ENCODE measurements at regions not wholly inside any gene's neighbourhood (a gene's known extent, or its start where the extent isn't known, plus 50 kb on each side); places are given as distances from the start of the nearest gene placed in this dataset.
"Not testable (repeated sequence)": the region's sequence is repeated elsewhere in the genome, so short reads cannot be mapped to it uniquely, and the experiment has no call there.

GRCh38 chr9:138174954-138175353, 297.4 kb downstream of the CACNA1B start:
- H3K9me3 Mint-ChIP-seq: not testable (repeated sequence)

DNA sequence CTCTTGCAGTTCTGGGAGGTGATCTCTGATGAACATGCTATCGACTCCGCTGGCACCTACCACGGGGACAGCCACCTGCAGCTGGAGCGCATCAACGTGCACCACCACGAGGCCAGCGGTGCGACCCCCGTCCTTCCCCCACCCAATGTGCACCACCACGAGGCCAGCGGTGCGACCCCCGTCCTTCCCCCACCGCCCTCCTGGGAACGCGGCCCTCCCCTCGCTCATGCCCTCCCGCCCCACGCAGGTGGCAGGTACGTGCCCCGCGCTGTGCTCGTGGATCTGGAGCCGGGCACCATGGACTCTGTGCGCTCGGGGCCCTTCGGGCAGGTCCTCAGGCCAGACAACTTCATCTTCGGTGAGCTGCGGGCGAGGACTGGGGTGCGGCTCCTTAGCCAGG, 297.8 kb downstream of the CACNA1B start:
- H3K4me1 Mint-ChIP-seq; H3K27ac Mint-ChIP-seq (ENCODE audit: unreplicated experiment); H3K36me3 Mint-ChIP-seq (ENCODE audit: low read depth); H3K9me3 Mint-ChIP-seq; H3K27me3 Mint-ChIP-seq (ENCODE audit: low read depth); H3K4me3 Mint-ChIP-seq; DNase-seq (ENCODE audit: low read depth, low spot score): not testable (repeated sequence)

More at GRCh38 chr9:138174954-138175353, 297.4 kb downstream of the CACNA1B start:
- H3K4me1 Mint-ChIP-seq; H3K36me3 Mint-ChIP-seq (ENCODE audit: low read depth); H3K4me3 Mint-ChIP-seq; DNase-seq (ENCODE audit: low read depth, low spot score); H3K27ac Mint-ChIP-seq (ENCODE audit: unreplicated experiment); H3K27me3 Mint-ChIP-seq (ENCODE audit: low read depth): not testable (repeated sequence)

DNA sequence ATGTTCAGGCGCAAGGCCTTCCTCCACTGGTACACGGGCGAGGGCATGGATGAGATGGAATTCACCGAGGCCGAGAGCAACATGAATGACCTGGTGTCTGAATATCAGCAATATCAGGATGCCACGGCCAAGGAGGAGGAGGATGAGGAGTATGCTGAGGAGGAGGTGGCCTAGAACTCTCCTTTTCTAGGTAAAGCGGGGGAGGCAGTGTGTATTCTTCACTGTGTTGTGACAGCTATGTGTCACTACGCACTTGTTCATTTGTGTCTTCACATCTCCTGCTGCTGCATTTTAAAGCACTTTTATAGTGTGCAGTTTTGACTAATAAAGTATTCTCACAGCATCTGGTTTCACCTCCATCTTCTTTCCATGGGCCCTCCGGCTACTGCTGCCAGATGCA, 299.5 kb downstream of the CACNA1B start:
- H3K27me3 Mint-ChIP-seq (ENCODE audit: low read depth): peaks cover 16% of the 10 kb centered on the region

DNA sequence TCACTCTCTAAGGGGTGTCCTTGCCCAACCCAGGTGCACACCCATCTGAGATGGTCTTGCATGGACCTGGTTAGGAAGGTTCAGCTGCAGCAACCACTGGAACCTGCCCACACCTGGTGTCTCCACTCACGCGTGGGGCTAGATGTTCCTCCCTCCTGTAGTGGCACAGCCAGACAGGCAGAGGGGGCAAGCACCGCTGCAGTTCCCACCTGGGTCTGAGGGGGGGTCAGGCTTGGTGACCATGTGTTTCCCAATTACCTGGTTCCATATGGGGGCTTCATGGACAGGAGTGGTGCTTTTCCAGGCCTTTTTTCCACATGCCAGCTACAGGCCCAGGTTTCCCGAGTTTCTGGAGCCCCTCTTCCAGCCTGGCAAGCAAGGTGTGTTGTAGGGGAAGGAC, 301.4 kb downstream of the CACNA1B start:
- not testable (repeated sequence) for DNase-seq (ENCODE audit: low read depth, low spot score); H3K4me1 Mint-ChIP-seq; H3K27ac Mint-ChIP-seq (ENCODE audit: unreplicated experiment); H3K36me3 Mint-ChIP-seq (ENCODE audit: low read depth); H3K9me3 Mint-ChIP-seq; H3K4me3 Mint-ChIP-seq
- H3K27me3 Mint-ChIP-seq (ENCODE audit: low read depth): peaks cover 28% of the 10 kb centered on the region

More for the DNA sequence above, 299.5 kb downstream of the CACNA1B start:
- not testable (repeated sequence) for DNase-seq (ENCODE audit: low read depth, low spot score); H3K4me1 Mint-ChIP-seq; H3K9me3 Mint-ChIP-seq; H3K4me3 Mint-ChIP-seq; H3K27ac Mint-ChIP-seq (ENCODE audit: unreplicated experiment); H3K36me3 Mint-ChIP-seq (ENCODE audit: low read depth)

GRCh38 chr9:138179671-138180070, 302.1 kb downstream of the CACNA1B start:
- H3K36me3 Mint-ChIP-seq (ENCODE audit: low read depth); H3K27ac Mint-ChIP-seq (ENCODE audit: unreplicated experiment); H3K4me3 Mint-ChIP-seq; DNase-seq (ENCODE audit: low read depth, low spot score); H3K4me1 Mint-ChIP-seq; H3K9me3 Mint-ChIP-seq: not testable (repeated sequence)
- H3K27me3 Mint-ChIP-seq (ENCODE audit: low read depth): peaks cover 28% of the 10 kb centered on the region

- H3K27me3 Mint-ChIP-seq (ENCODE audit: low read depth): peaks cover 32% of the 10 kb centered on the region
- H3K36me3 Mint-ChIP-seq (ENCODE audit: low read depth); H3K4me3 Mint-ChIP-seq; H3K9me3 Mint-ChIP-seq; H3K4me1 Mint-ChIP-seq; DNase-seq (ENCODE audit: low read depth, low spot score); H3K27ac Mint-ChIP-seq (ENCODE audit: unreplicated experiment): not testable (repeated sequence)
Measured at GRCh38 chr9:138181963-138182362, 304.4 kb downstream of the CACNA1B start.

DNA sequence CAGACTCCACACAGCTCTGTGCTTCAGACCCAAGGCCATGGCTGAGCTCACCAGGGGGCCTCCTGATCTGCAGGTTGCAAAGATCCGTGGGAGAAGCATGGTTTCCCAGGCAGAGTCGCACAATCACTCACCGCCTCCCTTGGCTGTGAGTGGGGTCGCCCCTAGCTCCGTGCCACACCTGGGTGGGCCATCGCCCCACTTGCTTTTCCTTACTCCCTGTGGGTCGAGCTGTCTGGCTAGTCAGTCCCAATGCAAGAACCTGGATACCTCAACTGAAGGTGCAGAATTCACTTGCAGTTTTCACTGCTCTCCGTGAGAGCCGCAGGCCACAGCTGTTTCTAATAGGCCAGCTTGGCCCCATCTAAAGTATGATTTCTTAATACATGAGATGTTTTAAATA, 319.6 kb downstream of the CACNA1B start:
- not testable (repeated sequence) for H3K4me1 Mint-ChIP-seq; H3K9me3 Mint-ChIP-seq; H3K4me3 Mint-ChIP-seq; DNase-seq (ENCODE audit: low read depth, low spot score); H3K27ac Mint-ChIP-seq (ENCODE audit: unreplicated experiment); H3K27me3 Mint-ChIP-seq (ENCODE audit: low read depth); H3K36me3 Mint-ChIP-seq (ENCODE audit: low read depth)

- DNase-seq (ENCODE audit: low read depth, low spot score); H3K4me1 Mint-ChIP-seq; H3K36me3 Mint-ChIP-seq (ENCODE audit: low read depth); H3K27ac Mint-ChIP-seq (ENCODE audit: unreplicated experiment); H3K9me3 Mint-ChIP-seq; H3K27me3 Mint-ChIP-seq (ENCODE audit: low read depth); H3K4me3 Mint-ChIP-seq: not testable (repeated sequence)
Measured at GRCh38 chr9:138198963-138199362, 321.4 kb downstream of the CACNA1B start.

GRCh38 chr9:138199917-138200316, 322.3 kb downstream of the CACNA1B start:
- not testable (repeated sequence) for H3K4me1 Mint-ChIP-seq; H3K27ac Mint-ChIP-seq (ENCODE audit: unreplicated experiment); H3K4me3 Mint-ChIP-seq; H3K36me3 Mint-ChIP-seq (ENCODE audit: low read depth); H3K9me3 Mint-ChIP-seq; H3K27me3 Mint-ChIP-seq (ENCODE audit: low read depth); DNase-seq (ENCODE audit: low read depth, low spot score)

DNA sequence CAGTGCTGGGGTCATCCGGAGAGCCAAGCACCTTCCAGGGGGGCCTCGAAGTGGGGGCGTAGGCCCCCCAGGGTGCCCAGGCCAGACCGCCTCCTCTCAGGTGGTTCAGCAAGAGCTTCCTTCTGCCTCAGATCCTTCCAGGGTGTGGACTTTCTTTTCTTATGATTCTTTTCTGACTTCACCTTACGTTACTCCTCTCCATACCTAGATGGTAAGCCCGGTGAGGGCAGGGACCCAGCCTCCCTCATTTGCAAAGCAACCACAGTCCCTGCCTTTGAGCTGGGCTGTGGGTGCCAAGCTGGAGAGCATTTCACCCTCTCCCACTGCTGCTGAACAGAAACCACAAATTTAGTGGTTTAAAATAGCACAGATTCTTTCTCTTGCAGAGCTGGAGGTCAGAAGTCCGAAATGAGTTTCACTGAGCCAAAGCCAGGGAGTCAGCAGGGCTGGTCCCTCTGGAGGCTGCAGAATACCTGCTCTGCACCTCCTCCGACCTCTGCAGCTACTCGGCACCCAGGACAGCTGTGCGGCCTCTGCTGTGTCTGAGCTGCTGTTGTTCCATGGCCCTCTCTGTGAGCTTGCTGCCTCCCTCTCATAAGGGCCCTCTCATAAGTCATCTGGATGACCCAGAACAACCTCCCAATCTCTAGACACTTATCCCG, 323.0 kb downstream of the CACNA1B start:
- H3K27ac Mint-ChIP-seq (ENCODE audit: unreplicated experiment); H3K27me3 Mint-ChIP-seq (ENCODE audit: low read depth); H3K4me1 Mint-ChIP-seq; H3K36me3 Mint-ChIP-seq (ENCODE audit: low read depth); H3K4me3 Mint-ChIP-seq; H3K9me3 Mint-ChIP-seq; DNase-seq (ENCODE audit: low read depth, low spot score): not testable (repeated sequence)

- not testable (repeated sequence) for DNase-seq (ENCODE audit: low read depth, low spot score); H3K4me1 Mint-ChIP-seq; H3K9me3 Mint-ChIP-seq; H3K27me3 Mint-ChIP-seq (ENCODE audit: low read depth); H3K27ac Mint-ChIP-seq (ENCODE audit: unreplicated experiment); H3K4me3 Mint-ChIP-seq; H3K36me3 Mint-ChIP-seq (ENCODE audit: low read depth)
Measured at GRCh38 chr9:138201167-138201889, 323.7 kb downstream of the CACNA1B start.

- H3K9me3 Mint-ChIP-seq; H3K36me3 Mint-ChIP-seq (ENCODE audit: low read depth); H3K4me3 Mint-ChIP-seq; H3K27me3 Mint-ChIP-seq (ENCODE audit: low read depth); DNase-seq (ENCODE audit: low read depth, low spot score); H3K4me1 Mint-ChIP-seq; H3K27ac Mint-ChIP-seq (ENCODE audit: unreplicated experiment): not testable (repeated sequence)
Measured at GRCh38 chr9:138202043-138202442, 324.5 kb downstream of the CACNA1B start.

DNA sequence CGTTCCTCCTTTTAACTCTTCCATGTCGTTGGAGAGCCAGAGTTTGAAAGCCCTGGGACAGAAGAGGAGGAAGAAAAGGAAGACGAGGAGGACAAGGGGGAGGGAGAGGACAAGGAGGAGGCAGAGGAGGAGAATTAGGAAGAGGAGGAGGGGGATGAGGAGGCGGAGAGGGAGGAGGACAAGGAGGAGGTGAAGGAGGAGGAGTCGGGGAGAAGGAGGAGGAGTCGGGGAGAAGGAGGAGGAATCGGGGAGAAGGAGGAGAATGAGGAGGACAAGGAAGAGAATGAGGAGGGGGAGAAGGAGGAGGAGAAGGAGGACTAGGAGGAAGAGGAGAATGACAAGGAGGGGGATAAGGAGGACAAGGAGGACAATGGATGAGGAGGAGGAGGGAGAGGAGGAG, 325.7 kb downstream of the CACNA1B start:
- not testable (repeated sequence) for H3K27ac Mint-ChIP-seq (ENCODE audit: unreplicated experiment); H3K36me3 Mint-ChIP-seq (ENCODE audit: low read depth); H3K4me1 Mint-ChIP-seq; DNase-seq (ENCODE audit: low read depth, low spot score); H3K4me3 Mint-ChIP-seq; H3K27me3 Mint-ChIP-seq (ENCODE audit: low read depth); H3K9me3 Mint-ChIP-seq

DNA sequence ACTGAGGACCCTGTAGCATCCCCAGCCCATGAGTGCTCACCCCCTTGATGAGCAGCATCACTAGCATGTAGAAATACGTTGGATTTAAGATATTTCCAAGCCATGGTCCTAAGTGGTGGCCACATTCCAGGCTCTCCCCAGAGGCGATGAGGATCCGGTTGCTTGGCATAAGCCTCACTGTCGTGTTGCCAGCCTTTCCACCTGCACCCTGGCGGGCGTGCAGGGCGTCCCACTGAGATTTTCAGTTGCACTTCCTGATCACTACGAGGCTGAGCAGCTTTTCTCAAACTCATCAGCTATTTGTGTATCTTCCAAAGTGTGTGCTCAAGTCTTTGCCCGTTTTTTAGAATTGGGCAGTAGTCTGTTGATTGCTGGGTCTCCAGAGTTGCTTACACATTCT, 326.3 kb downstream of the CACNA1B start:
- not testable (repeated sequence) for H3K9me3 Mint-ChIP-seq; H3K4me3 Mint-ChIP-seq; H3K36me3 Mint-ChIP-seq (ENCODE audit: low read depth); H3K27ac Mint-ChIP-seq (ENCODE audit: unreplicated experiment); H3K27me3 Mint-ChIP-seq (ENCODE audit: low read depth); H3K4me1 Mint-ChIP-seq; DNase-seq (ENCODE audit: low read depth, low spot score)
